ENCODE measurements at regions not wholly inside any gene's neighbourhood (a gene's known extent, or its start where the extent isn't known, plus 50 kb on each side); places are given as distances from the start of the nearest gene placed in this dataset.

- no peak overlapping the region for H3K9ac ChIP-seq
- no peaks in the 10 kb centered on the region for H3K79me2 ChIP-seq (ENCODE audit: insufficient read depth, low read depth)
- TF ChIP-seq CTCF (conservative IDR thresholded peaks at IDR 0.05; ENCODE audit: low read depth, low read length): no peak
- H3K4me1 ChIP-seq (ENCODE audit: low read depth, poor library complexity, severe bottlenecking): no peaks in the 10 kb centered on the region
- H3K27me3 ChIP-seq (ENCODE audit: insufficient read depth, low read depth): no peaks in the 10 kb centered on the region
- H4K20me1 ChIP-seq (ENCODE audit: insufficient read depth): no peaks in the 10 kb centered on the region
- no peak overlapping the region for H3K4me3 ChIP-seq (IDR thresholded peaks at IDR 0.05; ENCODE audit: insufficient read depth, low read depth, low read length)
- no peaks in the 10 kb centered on the region for H3K36me3 ChIP-seq (ENCODE audit: insufficient read depth)
- no peak overlapping the region for H2AFZ ChIP-seq (ENCODE audit: low read depth)
- no peak overlapping the region for H3K27ac ChIP-seq
- no peak overlapping the region for H3K4me2 ChIP-seq
These were observed 179.6 kb upstream of the IRX3 start for GRCh38 chr16:54466233-54466632.

GRCh38 chr16:54465063-54465462 lies 178.5 kb upstream of the IRX3 start:
- Histone ChIP-seq H4K20me1 (ENCODE audit: insufficient read depth) (no peaks in the 10 kb centered on the region), H3K9ac (no peak overlapping the region), H3K36me3 (ENCODE audit: insufficient read depth) (no peaks in the 10 kb centered on the region), H2AFZ (ENCODE audit: low read depth) (no peak overlapping the region), H3K27me3 (ENCODE audit: insufficient read depth, low read depth) (no peaks in the 10 kb centered on the region), H3K4me1 (ENCODE audit: low read depth, poor library complexity, severe bottlenecking) (no peaks in the 10 kb centered on the region), H3K79me2 (ENCODE audit: insufficient read depth, low read depth) (no peaks in the 10 kb centered on the region), H3K4me2 (no peak overlapping the region), H3K4me3 (IDR thresholded peaks at IDR 0.05; ENCODE audit: insufficient read depth, low read depth, low read length) (no peak overlapping the region), H3K27ac (no peak overlapping the region)
- TF ChIP-seq CTCF (conservative IDR thresholded peaks at IDR 0.05; ENCODE audit: low read depth, low read length): no peak

DNA sequence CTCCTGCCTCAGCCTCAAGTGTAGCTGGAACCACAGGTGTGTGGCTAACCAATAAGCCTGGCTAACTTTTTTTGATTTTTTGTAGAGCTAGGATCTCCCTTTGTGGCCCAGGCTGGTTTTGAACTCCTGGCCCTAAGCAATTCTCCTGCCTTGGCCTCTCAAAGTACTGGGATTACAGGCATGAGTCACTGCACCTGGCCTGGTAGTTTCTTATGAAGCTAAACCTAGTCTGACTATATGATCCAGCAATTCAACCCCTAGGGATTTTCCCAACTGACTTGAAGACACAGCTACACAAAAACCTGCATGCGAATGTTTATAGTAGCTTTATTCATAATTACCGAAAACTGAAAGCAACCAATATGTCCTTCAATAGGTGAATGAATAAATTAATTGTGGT lies 176.2 kb upstream of the IRX3 start:
- no peak for TF ChIP-seq CTCF (conservative IDR thresholded peaks at IDR 0.05; ENCODE audit: low read depth, low read length)
- Histone ChIP-seq H3K4me3 (IDR thresholded peaks at IDR 0.05; ENCODE audit: insufficient read depth, low read depth, low read length) (no peak overlapping the region), H3K4me1 (ENCODE audit: low read depth, poor library complexity, severe bottlenecking) (no peaks in the 10 kb centered on the region), H3K4me2 (no peak overlapping the region), H3K9ac (no peak overlapping the region), H3K27ac (no peak overlapping the region), H3K27me3 (ENCODE audit: insufficient read depth, low read depth) (no peaks in the 10 kb centered on the region), H2AFZ (ENCODE audit: low read depth) (no peak overlapping the region), H3K79me2 (ENCODE audit: insufficient read depth, low read depth) (no peaks in the 10 kb centered on the region), H3K36me3 (ENCODE audit: insufficient read depth) (no peaks in the 10 kb centered on the region), H4K20me1 (ENCODE audit: insufficient read depth) (no peaks in the 10 kb centered on the region)

DNA sequence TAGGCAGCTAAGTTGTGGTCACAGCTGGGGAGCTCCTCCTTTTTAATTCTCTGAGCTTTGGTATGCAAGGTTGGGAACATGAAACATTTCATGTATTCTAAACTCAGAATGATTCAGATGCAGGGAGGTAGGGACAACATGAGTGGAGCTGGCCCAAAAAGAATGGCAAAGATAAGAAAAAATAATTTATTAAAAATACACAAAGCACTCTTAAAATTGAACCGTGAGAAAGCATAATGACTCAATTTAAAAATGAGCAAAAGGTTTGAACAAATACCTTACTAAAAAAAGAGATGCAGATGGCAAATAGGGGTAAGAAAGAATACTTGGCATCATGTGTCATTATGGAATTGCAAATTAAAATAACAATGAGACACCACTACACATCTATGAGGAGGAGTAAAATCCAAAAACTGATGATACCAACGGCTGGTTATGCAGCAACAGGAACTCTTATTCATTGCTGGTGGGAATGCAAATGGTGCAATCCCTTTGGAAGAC lies 175.6 kb upstream of the IRX3 start:
- no peaks in the 10 kb centered on the region for H4K20me1 ChIP-seq (ENCODE audit: insufficient read depth)
- H3K4me1 ChIP-seq (ENCODE audit: low read depth, poor library complexity, severe bottlenecking): no peaks in the 10 kb centered on the region
- TF ChIP-seq CTCF (conservative IDR thresholded peaks at IDR 0.05; ENCODE audit: low read depth, low read length): no peak
- H3K27me3 ChIP-seq (ENCODE audit: insufficient read depth, low read depth): no peaks in the 10 kb centered on the region
- no peak overlapping the region for H3K4me2 ChIP-seq
- H3K27ac ChIP-seq: no peak overlapping the region
- H3K36me3 ChIP-seq (ENCODE audit: insufficient read depth): no peaks in the 10 kb centered on the region
- no peak overlapping the region for H3K9ac ChIP-seq
- H3K79me2 ChIP-seq (ENCODE audit: insufficient read depth, low read depth): no peaks in the 10 kb centered on the region
- H3K4me3 ChIP-seq (IDR thresholded peaks at IDR 0.05; ENCODE audit: insufficient read depth, low read depth, low read length): no peak overlapping the region
- H2AFZ ChIP-seq (ENCODE audit: low read depth): no peak overlapping the region
